GM19240 (cell line): ENCODE measurements at regions not wholly inside any gene's neighbourhood (a gene's known extent, or its start where the extent isn't known, plus 50 kb on each side); places are given as distances from the start of the nearest gene placed in this dataset.
"Not testable (repeated sequence)": the region's sequence is repeated elsewhere in the genome, so short reads cannot be mapped to it uniquely, and the experiment has no call there.

ENCODE experiments used
- DNase-seq: peaks from one replicate; pipeline ENCODE4 v3.0.0; 2011; ENCODE audit warnings: low spot score; ENCODE audit not compliant: insufficient read length

- DNase-seq: no peak
Observed at GRCh38 chr6:90895299-90896074, 308.6 kb upstream of the MAP3K7 start.

GRCh38 chr6:90894285-90895130 is 307.6 kb upstream of the MAP3K7 start:
- no peak for DNase-seq

GRCh38 chr6:90893400-90893799 is 306.5 kb upstream of the MAP3K7 start:
- DNase-seq: no peak

GRCh38 chr6:90892271-90892670 is 305.4 kb upstream of the MAP3K7 start:
- DNase-seq: no peak

GRCh38 chr6:90891355-90891754 is 304.5 kb upstream of the MAP3K7 start:
- DNase-seq: no peak

GRCh38 chr6:90890683-90891330 is 303.9 kb upstream of the MAP3K7 start:
- no peak for DNase-seq

DNA sequence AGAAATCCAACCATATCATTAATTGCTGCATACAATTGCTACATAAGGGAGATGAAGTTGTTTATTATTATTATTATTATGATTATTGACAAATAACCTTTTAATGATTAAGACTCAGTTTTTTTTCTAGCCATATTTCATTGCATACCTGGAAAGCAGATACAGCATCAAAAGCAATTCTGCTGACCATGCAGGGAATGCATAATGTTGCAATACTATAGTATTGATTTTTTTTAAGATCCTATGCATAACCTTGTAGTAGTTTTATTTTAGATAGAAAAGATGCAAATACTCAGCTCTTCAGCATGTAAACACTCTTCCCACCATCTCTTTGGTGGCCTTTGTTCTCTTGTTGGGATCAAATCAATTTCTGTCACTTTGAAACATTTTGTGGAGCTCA is 300.9 kb upstream of the MAP3K7 start:
- DNase-seq: no peak

DNA sequence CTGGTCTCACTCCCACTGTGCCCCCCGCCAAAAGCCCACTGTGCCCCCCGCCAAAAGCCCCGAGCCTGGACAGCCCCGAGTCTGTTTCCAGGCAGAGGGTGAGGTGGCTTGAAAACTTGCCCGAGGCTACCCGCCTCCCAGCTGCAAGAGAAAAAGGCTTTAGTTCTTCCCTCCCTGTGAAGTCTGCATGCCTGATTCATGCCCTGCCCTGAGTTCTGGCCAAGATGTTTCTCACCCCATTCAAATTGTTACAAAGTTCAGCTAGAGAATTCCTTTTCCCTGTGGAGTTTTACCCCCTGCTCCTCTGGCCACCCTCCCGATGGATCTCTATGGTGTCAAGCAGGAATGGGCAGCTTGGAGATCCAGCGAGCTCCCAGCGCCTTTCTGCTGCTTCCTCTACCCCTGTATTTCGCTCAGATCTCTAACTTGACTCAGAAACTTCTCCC is 298.8 kb upstream of the MAP3K7 start:
- no peak for DNase-seq

GRCh38 chr6:90885137-90885536 is 298.3 kb upstream of the MAP3K7 start:
- DNase-seq: not testable (repeated sequence)

- DNase-seq: no peak
Observed at GRCh38 chr6:90877616-90878015, 290.7 kb upstream of the MAP3K7 start.

DNA sequence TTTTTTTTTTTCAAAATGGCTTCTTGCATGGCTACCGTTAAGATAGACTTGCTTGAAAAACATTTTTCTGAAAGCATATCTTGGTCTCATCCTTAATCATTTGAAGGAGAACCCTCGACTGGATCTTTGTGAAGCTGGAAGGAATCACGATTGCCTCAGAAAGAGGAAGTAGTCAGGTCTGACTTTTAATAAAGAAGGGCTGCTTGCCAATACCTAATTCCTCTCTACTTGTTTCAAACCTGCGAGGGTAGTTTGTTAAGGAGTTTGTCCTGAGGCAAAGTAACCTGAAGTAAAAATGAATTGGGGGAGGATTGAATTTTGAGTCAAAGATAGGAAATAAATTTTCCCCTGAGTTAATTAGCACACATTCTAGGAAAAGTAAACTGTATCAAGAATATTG is 288.1 kb upstream of the MAP3K7 start:
- no peak for DNase-seq

DNA sequence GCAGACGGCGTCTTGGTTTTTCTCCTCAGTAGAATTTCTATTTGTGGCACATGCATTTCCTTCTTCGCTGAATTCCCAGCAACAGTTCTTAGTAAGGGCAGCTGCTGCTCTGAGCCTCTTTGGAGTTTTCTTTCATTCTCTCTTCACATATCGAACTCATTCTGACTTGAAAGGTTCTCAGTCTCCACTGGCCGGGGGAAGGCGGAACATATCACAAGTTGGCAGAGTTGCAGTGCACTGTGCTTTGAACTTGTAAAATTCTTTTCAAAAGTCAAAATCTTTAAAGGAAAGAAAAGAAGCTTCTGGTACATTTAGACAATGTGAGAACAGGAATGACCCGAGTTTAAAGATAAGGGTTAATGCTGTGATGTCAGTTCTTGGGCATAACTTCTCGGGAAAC is 286.1 kb upstream of the MAP3K7 start:
- DNase-seq: no peak

DNA sequence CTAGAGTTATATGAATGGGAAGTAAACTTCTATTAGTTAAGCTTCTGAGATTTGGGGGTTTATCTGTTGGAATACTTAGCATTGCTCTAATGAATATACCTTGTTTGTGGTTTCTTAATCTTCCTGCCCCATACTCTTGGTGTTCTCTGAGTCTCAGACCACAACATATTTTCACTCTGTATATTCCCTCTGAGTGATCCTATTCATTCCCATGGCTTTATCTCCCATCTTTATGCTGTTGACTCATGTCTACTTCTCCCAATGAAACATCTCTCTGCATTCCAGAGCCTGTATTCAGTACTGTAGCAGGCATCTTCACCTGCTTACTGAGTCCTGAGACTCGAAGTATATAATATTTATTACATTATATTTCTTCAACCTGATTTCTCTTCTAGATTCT is 283.7 kb upstream of the MAP3K7 start:
- DNase-seq: no peak

GRCh38 chr6:90868656-90869055 is 281.8 kb upstream of the MAP3K7 start:
- DNase-seq: no peak

GRCh38 chr6:90868256-90868655 is 281.4 kb upstream of the MAP3K7 start:
- no peak for DNase-seq

DNA sequence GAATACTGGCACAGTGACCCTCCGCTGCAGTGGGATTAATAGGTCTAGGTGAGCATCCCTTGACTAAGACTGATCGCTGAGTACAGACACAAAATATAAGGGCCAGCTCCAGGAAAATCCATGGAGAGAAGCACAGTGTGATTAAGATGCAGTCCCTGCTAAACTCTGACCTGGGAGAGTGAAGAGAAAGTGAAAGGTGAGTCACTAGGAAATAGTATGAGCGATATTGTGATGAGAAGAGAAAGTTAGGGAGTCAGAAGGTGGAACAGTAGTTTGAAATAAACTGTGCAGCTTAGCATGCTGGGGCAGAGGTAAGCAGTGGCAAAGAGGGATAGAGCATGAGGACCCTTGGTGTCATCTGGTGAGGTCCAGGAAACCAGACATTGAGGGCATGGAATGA is 278.6 kb upstream of the MAP3K7 start:
- no peak for DNase-seq

GRCh38 chr6:90863043-90863442 is 276.2 kb upstream of the MAP3K7 start:
- DNase-seq: no peak

DNA sequence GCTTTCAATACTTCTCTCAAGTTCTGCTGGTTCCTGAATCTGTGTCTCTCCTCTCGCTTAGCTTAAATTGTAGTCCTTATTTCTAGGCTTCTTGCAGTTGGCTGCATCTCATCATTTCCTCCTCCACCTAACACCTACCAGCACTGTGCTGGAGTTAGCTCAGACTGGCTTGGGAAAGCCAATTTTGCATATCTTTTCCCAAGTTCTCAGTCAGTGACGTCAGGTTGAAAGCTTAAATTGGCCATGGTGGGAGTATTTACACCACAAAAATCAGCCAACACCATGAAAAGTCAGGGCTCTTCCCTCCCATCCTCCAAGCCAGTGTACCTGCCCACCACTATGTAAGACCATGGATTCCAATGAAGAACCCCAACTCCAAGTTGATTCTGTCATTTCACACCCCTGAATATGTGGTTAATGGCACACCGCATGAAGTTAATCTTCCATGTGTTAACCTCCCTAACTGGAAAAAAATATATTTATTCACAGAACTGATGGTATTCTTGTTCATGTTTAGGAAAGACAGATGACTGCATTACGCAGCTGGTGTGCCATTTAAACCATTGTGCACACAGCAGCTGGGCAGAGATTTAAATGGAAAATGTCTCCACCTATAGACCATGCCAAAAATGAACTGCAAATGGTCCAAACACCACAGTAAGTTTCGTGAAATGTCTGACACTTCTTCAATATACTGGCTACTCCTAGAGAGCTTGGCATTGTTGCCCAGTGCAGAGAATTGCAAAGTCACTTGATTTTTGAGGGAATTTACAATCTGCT is 274.1 kb upstream of the MAP3K7 start:
- no peak for DNase-seq

DNA sequence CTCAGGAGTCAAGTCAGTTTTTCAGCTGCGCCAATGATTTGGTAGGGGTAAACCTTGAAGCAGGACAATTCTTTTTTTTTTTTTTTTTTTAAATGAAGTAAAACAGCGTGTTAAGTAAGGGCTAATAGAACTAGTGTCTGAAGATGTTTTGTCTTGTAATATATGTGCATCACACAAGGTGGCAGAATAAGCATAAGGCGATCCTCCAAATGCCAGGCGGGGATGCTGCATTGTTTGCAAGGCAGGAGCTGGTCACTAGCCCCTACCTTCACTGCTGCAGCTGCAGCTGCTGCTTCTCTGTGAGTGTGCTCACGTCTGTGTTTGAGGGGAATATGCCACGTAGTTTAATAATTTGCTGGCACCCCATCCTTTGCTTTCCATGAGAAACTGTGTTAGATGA is 272.7 kb upstream of the MAP3K7 start:
- DNase-seq: no peak

GRCh38 chr6:90859056-90859455 is 272.2 kb upstream of the MAP3K7 start:
- DNase-seq: no peak

- DNase-seq: no peak
Observed at GRCh38 chr6:90849686-90850085, 262.8 kb upstream of the MAP3K7 start.
